WI38 (cell line): ENCODE measurements at regions not wholly inside any gene's neighbourhood (a gene's known extent, or its start where the extent isn't known, plus 50 kb on each side); places are given as distances from the start of the nearest gene placed in this dataset.

ENCODE experiments used
- H3K4me3 ChIP-seq: 2 replicates; pipeline ENCODE4 v1.5.1; 2011; ENCODE audit warnings: low read depth, mild to moderate bottlenecking, control low read depth, low read length
- TF ChIP-seq, protein P1 (sequence below): IDR thresholded peaks from 2 replicates; pipeline ENCODE4 v1.5.1; 2012; ENCODE audit warnings: low read depth, mild to moderate bottlenecking, control low read depth, low read length

GRCh38 chr3:76028774-76029173 lies 243.4 kb upstream of the ZNF717 start:
- TF ChIP-seq, protein P1, sequence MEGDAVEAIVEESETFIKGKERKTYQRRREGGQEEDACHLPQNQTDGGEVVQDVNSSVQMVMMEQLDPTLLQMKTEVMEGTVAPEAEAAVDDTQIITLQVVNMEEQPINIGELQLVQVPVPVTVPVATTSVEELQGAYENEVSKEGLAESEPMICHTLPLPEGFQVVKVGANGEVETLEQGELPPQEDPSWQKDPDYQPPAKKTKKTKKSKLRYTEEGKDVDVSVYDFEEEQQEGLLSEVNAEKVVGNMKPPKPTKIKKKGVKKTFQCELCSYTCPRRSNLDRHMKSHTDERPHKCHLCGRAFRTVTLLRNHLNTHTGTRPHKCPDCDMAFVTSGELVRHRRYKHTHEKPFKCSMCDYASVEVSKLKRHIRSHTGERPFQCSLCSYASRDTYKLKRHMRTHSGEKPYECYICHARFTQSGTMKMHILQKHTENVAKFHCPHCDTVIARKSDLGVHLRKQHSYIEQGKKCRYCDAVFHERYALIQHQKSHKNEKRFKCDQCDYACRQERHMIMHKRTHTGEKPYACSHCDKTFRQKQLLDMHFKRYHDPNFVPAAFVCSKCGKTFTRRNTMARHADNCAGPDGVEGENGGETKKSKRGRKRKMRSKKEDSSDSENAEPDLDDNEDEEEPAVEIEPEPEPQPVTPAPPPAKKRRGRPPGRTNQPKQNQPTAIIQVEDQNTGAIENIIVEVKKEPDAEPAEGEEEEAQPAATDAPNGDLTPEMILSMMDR = no peak
- H3K4me3 ChIP-seq = no peak overlapping the region

DNA sequence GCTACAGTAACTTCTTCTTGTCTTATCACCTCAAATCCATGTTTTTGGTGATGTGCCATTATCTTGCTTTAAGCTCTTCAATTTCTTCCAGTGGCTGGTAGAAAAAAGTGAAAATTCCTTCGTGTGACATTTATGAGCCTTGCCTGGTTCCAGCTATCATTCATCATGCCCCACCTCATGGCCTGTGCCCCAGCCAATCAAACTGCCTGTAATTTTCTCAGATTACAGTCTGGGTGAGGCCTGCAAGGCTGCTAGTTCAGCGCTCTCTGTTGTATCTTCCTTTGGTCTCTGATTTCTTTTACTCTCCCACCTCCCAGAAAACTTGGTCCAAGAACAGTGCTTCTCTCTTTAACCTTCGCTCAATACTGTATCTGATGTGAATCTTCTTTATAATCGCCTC lies 249.3 kb upstream of the ZNF717 start:
- no peak overlapping the region for H3K4me3 ChIP-seq

GRCh38 chr3:76035117-76035516 lies 249.8 kb upstream of the ZNF717 start:
- TF ChIP-seq, protein P1 = no peak
- no peak overlapping the region for H3K4me3 ChIP-seq

More for the DNA sequence above, 249.3 kb upstream of the ZNF717 start:
- TF ChIP-seq, protein P1 = no peak

DNA sequence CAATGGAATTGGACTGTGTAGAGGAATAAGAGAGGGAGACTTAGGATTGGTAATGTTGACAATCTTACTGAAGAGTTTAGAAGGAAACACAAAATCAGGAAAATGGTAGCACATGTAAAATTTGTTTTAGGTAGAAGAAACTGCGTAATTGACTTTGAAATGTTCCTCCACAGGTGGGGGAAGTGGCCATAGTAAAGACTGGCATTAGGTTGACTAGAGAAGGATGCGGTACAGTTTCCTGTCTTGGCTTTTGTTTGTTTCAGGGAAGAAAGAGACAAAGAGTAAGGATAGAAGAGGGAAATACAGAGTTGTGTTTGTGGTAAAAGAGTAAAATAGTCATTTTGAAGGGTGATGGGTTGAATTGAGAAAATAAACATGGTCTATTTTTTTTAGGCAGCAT lies 253.6 kb upstream of the ZNF717 start:
- H3K4me3 ChIP-seq = no peak overlapping the region
- TF ChIP-seq, protein P1 = no peak

GRCh38 chr3:76039431-76039830 lies 254.1 kb upstream of the ZNF717 start:
- H3K4me3 ChIP-seq = no peak overlapping the region
- TF ChIP-seq, protein P1 = no peak

DNA sequence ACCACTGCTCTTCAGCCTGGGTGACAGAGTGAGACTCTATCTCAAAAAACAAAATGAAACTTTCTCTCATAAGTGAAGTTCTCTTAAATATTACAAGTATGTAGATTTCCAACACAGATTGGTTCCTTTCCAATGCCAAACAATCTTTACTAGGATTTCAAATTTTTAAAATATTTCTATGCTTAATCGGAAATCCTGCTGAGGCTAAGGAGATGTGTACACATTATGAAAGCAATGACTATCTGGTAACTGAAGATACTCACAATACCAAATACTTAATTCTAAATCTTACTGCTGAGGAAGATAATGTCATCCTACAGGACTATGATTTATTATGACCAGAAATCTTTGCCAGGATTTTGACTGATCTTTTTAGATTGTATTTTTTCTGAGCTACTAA lies 255.6 kb upstream of the ZNF717 start:
- no peak overlapping the region for H3K4me3 ChIP-seq
- TF ChIP-seq, protein P1 = no peak

DNA sequence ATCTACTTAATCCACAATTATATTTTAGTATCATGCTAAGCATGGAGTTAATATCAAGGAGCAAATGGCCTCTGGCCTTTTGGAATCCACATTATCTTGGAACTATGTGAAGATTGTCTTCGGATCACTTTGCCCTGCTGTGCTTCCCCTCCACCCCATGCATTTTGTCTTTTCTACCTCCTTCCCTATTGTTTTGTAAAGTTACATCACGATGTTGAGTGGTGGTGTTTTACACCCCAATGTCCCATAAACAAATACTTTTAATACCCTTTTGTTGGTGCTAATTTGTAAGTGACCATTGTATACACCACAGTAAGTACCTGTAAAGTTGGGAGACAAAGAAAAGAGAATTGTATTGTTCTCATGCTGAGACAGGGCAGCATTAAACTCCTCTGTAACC lies 258.4 kb upstream of the ZNF717 start:
- TF ChIP-seq, protein P1 = no peak
- no peak overlapping the region for H3K4me3 ChIP-seq
